H1 (cell line): ENCODE measurements at regions not wholly inside any gene's neighbourhood (a gene's known extent, or its start where the extent isn't known, plus 50 kb on each side); places are given as distances from the start of the nearest gene placed in this dataset.

Source experiments
- CTCF ChIA-PET: fragments of 300-600 bp; sonication (Branson Sonifier 250); formaldehyde crosslinking; loops from one replicate; lab custom pipeline; 2021; ENCODE audit not compliant: partially characterized antibody; lab: Charles Lee
- POLR2A ChIA-PET: fragments of 300-600 bp; sonication (Branson Sonifier 250); formaldehyde crosslinking; loops from one replicate; lab custom pipeline; 2021; ENCODE audit warnings: inconsistent platforms; ENCODE audit not compliant: partially characterized antibody; lab: Charles Lee
- DNase-seq, 2 experiments: peaks; one replicate each; pipeline versions ENCODE4 v3.0.0 to v3.0.0-alpha.2; 2010 to 2022; ENCODE audit warnings: low spot score in 2 of 2, low read depth in 1 of 2, mixed read lengths in 1 of 2
- FAIRE-seq: peaks from 2 replicates; lab custom pipeline; 2011; peaks lifted over from hg19 to GRCh38; lab: Jason Lieb, UNC
- H2AFZ ChIP-seq: 2 replicates; pipeline ENCODE4 v1.8.1; 2012; ENCODE audit warnings: low read length, inconsistent platforms
- H2AK5ac ChIP-seq: 2 replicates; pipeline ENCODE4 v1.6.1; 2013; ENCODE audit warnings: low read depth, low read length
- H2BK120ac ChIP-seq: replicated peaks from 2 replicates; pipeline ENCODE3; 2013; ENCODE audit warnings: low read depth, low read length, inconsistent platforms
- H2BK12ac ChIP-seq: 2 replicates; pipeline ENCODE4 v1.6.1; 2013; ENCODE audit warnings: low read depth, low read length
- H2BK15ac ChIP-seq: 2 replicates; pipeline ENCODE4 v1.6.1; 2013; ENCODE audit warnings: low read length
- H2BK20ac ChIP-seq: 2 replicates; pipeline ENCODE4 v1.6.1; 2013; ENCODE audit warnings: low read length
- H2BK5ac ChIP-seq: 2 replicates; pipeline ENCODE4 v1.6.1; 2013; ENCODE audit warnings: low read depth, low read length
- H3K14ac ChIP-seq: 2 replicates; pipeline ENCODE4 v1.6.1; 2013; ENCODE audit warnings: inconsistent platforms; ENCODE audit not compliant: insufficient read length
- H3K18ac ChIP-seq: 2 replicates; pipeline ENCODE4 v1.6.1; 2013; ENCODE audit warnings: low read length; ENCODE audit errors: extremely low read depth
- H3K23ac ChIP-seq: 2 replicates; pipeline ENCODE4 v1.6.1; 2013; ENCODE audit warnings: inconsistent platforms; ENCODE audit not compliant: insufficient read length
- H3K23me2 ChIP-seq: 2 replicates; pipeline ENCODE4 v1.6.1; 2013; ENCODE audit warnings: low read depth, low read length
- H3K27ac ChIP-seq: 2 replicates; pipeline ENCODE4 v1.6.1; 2011; ENCODE audit warnings: low read depth, low read length, inconsistent platforms
- H3K27me3 ChIP-seq, 4 experiments: replicated peaks in 1 of 4; 1 replicate in 1 of 4; 2 replicates in 3 of 4; pipeline versions ENCODE4 v1.6.1 to v1.8.1; 2011 to 2013; ENCODE audit warnings: low read length in 3 of 4, mild to moderate bottlenecking in 3 of 4, inconsistent platforms in 2 of 4, mixed read lengths in 2 of 4, moderate library complexity in 1 of 4; ENCODE audit not compliant: control insufficient read depth in 3 of 4, insufficient read depth in 3 of 4; ENCODE audit errors: extremely low read depth in 1 of 4
- H3K36me3 ChIP-seq, 4 experiments: 2 replicates each; pipeline versions ENCODE4 v1.6.1 to v1.8.1; 2011 to 2013; ENCODE audit warnings: mild to moderate bottlenecking in 4 of 4, low read length in 3 of 4, moderate library complexity in 2 of 4, control low read depth in 1 of 4, inconsistent platforms in 1 of 4; ENCODE audit not compliant: insufficient read depth in 4 of 4, control insufficient read depth in 2 of 4
- H3K4ac ChIP-seq: replicated peaks from 2 replicates; pipeline ENCODE3; 2013; ENCODE audit warnings: low read length, low read depth, mixed read lengths, inconsistent platforms; ENCODE audit not compliant: insufficient read length
- H3K4me1 ChIP-seq, 4 experiments: replicated peaks in 1 of 4; 1 replicate in 1 of 4; 2 replicates in 3 of 4; pipeline versions ENCODE4 v1.6.1 to v1.8.1; 2011 to 2013; ENCODE audit warnings: low read length in 3 of 4, inconsistent platforms in 2 of 4, mixed read lengths in 1 of 4; ENCODE audit not compliant: insufficient read depth in 4 of 4, control insufficient read depth in 3 of 4
- H3K4me2 ChIP-seq, 2 experiments: 2 replicates each; pipeline versions ENCODE4 v1.6.1 to v1.8.1; 2011 to 2013; ENCODE audit warnings: low read depth in 2 of 2, low read length in 2 of 2, control low read depth in 1 of 2, inconsistent platforms in 1 of 2, mild to moderate bottlenecking in 1 of 2; ENCODE audit not compliant: insufficient read depth in 1 of 2
- H3K4me3 ChIP-seq, 4 experiments: fragments of 200-600, 300-600 bp in 1 of 4; sonication (generic), shearing (Covaris generic), sonication (Bioruptor Twin) in 1 of 4; 2 replicates each; pipeline versions ENCODE4 v1.5.1 to v1.8.1; 2011 to 2016; ENCODE audit warnings: low read length in 4 of 4, low read depth in 3 of 4, control low read depth in 2 of 4, inconsistent platforms in 2 of 4, mild to moderate bottlenecking in 2 of 4, mixed read lengths in 1 of 4, moderate library complexity in 1 of 4; ENCODE audit not compliant: insufficient read depth in 2 of 4; ENCODE audit errors: extremely low read depth in 1 of 4
- H3K56ac ChIP-seq: replicated peaks from 2 replicates; pipeline ENCODE3; 2013; ENCODE audit warnings: low read depth, mild to moderate bottlenecking, mixed read lengths, low read length, inconsistent platforms; ENCODE audit not compliant: insufficient read length
- H3K79me1 ChIP-seq: 2 replicates; pipeline ENCODE4 v1.6.1; 2013; ENCODE audit warnings: low read depth, low read length, control low read depth
- H3K79me2 ChIP-seq, 2 experiments: 2 replicates each; pipeline versions ENCODE4 v1.6.1 to v1.8.1; 2012 to 2013; ENCODE audit warnings: low read length in 2 of 2, mild to moderate bottlenecking in 2 of 2, inconsistent platforms in 1 of 2; ENCODE audit not compliant: insufficient read depth in 2 of 2, control insufficient read depth in 1 of 2
- H3K9ac ChIP-seq, 4 experiments: replicated peaks in 1 of 4; 1 replicate in 1 of 4; 2 replicates in 3 of 4; pipeline versions ENCODE4 v1.6.1 to v1.8.1; 2011 to 2013; ENCODE audit warnings: low read depth in 3 of 4, low read length in 3 of 4, control low read depth in 2 of 4, mild to moderate bottlenecking in 2 of 4, moderate library complexity in 2 of 4, inconsistent platforms in 1 of 4; ENCODE audit errors: extremely low read depth in 1 of 4
- H3K9me3 ChIP-seq, 2 experiments: 2 replicates each; pipeline versions ENCODE4 v1.6.1 to v1.8.1; 2012 to 2013; ENCODE audit warnings: mild to moderate bottlenecking in 2 of 2, moderate library complexity in 2 of 2, control low read depth in 1 of 2, inconsistent platforms in 1 of 2, low read depth in 1 of 2, low read length in 1 of 2, mixed read lengths in 1 of 2; ENCODE audit not compliant: insufficient read depth in 2 of 2
- H4K20me1 ChIP-seq, 2 experiments: replicated peaks in 1 of 2; 2 replicates each; pipeline versions ENCODE3 to v1.8.1; 2011 to 2013; ENCODE audit warnings: inconsistent platforms in 2 of 2, low read length in 2 of 2, mild to moderate bottlenecking in 1 of 2; ENCODE audit not compliant: insufficient read depth in 2 of 2, control insufficient read depth in 1 of 2
- H4K5ac ChIP-seq: 2 replicates; pipeline ENCODE4 v1.6.1; 2013; ENCODE audit warnings: low read length, low read depth, mixed read lengths, inconsistent platforms; ENCODE audit not compliant: insufficient read length
- H4K8ac ChIP-seq: 2 replicates; pipeline ENCODE4 v1.8.0; 2013; ENCODE audit warnings: mild to moderate bottlenecking, moderate library complexity, low read length, inconsistent platforms; ENCODE audit not compliant: insufficient read depth; ENCODE audit errors: extremely low read depth
- H4K91ac ChIP-seq: replicated peaks from 2 replicates; pipeline ENCODE3; 2013; ENCODE audit warnings: low read length, mixed read lengths, inconsistent platforms; ENCODE audit not compliant: insufficient read length
- EZH2 ChIP-seq: fragments of 200-600 bp; sonication (generic); IDR thresholded peaks from 2 replicates; pipeline ENCODE4 v1.7.1; 2012; ENCODE audit warnings: low read depth, mild to moderate bottlenecking, moderate library complexity, low read length, inconsistent platforms; ENCODE audit not compliant: severe bottlenecking
- JUN ChIP-seq: IDR thresholded peaks from 2 replicates; pipeline ENCODE4 v1.6.1; 2011; ENCODE audit warnings: low read depth, mild to moderate bottlenecking, improper control_type of control experiment, low read length
- NRF1 ChIP-seq: IDR thresholded peaks from 2 replicates; pipeline ENCODE4 v1.6.1; 2011; ENCODE audit warnings: mild to moderate bottlenecking, low read depth, low read length, improper control_type of control experiment
- PHF8 ChIP-seq: fragments of 200-600 bp; sonication (generic); conservative IDR thresholded peaks from 2 replicates; pipeline ENCODE4 v1.7.1; 2012; ENCODE audit warnings: low read depth, mild to moderate bottlenecking, inconsistent platforms, low read length, moderate library complexity
- RFX5 ChIP-seq: IDR thresholded peaks from 2 replicates; pipeline ENCODE4 v1.6.1; 2011; ENCODE audit warnings: low read depth, low read length, improper control_type of control experiment, borderline replicate concordance
- SP4 ChIP-seq: IDR thresholded peaks from 2 replicates; pipeline ENCODE4 v1.6.1; 2012; ENCODE audit warnings: low read length, inconsistent platforms
- TAF7 ChIP-seq: optimal IDR thresholded peaks from 2 replicates; pipeline ENCODE3; 2011; ENCODE audit warnings: low read depth, mild to moderate bottlenecking, inconsistent platforms, low read length, moderate library complexity, borderline replicate concordance
- WGBS, 2 experiments: shearing (Covaris generic) in 1 of 2; methylation state at CpG; one replicate each; pipeline versions ENCODE4 v1.1.6 to v1.1.7; 2013 to 2015; ENCODE audit warnings: low lambda C conversion rate in 2 of 2, mixed read lengths in 2 of 2, inconsistent platforms in 1 of 2, low coverage in 1 of 2, missing lambda C conversion rate in 1 of 2; ENCODE audit not compliant: insufficient replicate concordance in 2 of 2, insufficient coverage in 1 of 2, insufficient read length in 1 of 2; ENCODE audit errors: extremely low coverage in 1 of 2, missing lambda C conversion rate in 1 of 2; 5-methylcytosine and 5-hydroxymethylcytosine counted together
- TF ChIP-seq, protein P1 (sequence below): IDR thresholded peaks from 2 replicates; pipeline ENCODE4 v1.6.1; 2012; ENCODE audit warnings: low read length, inconsistent platforms
- TF ChIP-seq, protein P2 (sequence below): IDR thresholded peaks from 2 replicates; pipeline ENCODE4 v1.6.1; 2011; ENCODE audit warnings: low read length, improper control_type of control experiment

DNA sequence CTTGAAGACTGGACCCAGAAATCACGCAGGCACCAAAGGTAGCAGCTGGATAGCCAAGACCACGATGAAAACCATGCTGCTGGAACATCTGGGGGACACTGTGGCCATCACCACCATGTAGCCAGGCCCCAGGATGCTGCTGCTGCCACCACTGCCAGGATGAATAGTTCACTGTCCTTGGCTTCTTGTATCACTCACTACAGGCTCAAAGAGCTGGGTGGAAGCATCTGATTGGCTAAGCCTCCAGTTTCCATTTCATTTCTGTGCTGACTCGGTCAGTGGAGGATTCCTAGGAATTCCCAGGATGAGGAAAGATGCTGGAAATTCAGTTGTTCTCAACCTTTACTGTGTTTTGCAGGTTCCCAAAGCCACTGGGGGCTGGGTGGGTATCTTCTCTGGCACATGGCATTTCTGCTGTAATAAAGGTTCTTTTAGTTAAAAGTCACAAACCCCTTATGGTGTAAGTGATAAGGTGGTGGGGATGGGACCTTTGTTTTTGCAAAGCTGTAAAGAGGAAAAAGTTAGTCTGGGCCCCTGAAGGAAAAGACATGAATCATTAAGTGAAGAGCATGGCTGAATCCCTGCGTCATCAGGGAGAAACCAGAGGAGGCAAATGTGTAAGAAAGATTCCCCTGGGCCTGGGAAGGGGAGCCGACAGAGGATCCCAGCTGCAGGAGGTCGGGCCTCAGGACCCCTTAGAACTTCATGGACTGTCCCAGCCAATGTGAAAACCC is 57.7 kb upstream of the SMOX start:
- Histone ChIP-seq H3K27me3 (peaks cover 0 to 6% (median 0%) of the 10 kb centered on the region in 4 experiments; a peak in 2 of 7 replicates), H3K4ac (no peak overlapping the region), H3K79me1 (no peaks in the 10 kb centered on the region), H3K79me2 (no peaks in the 10 kb centered on the region), H2BK5ac (no peak overlapping the region), H4K8ac (no peak overlapping the region; the same call in 1 of the 2 replicates), H3K4me2 (no peak overlapping the region), H2AFZ (peak overlapping the region; percentile 79; the same call in 1 of the 2 replicates), H3K4me1 (peaks cover 0 to 3% (median 2%) of the 10 kb centered on the region in 4 experiments; a peak in 2 of 7 replicates), H4K91ac (no peak overlapping the region), H2AK5ac (no peak overlapping the region), H2BK12ac (no peak overlapping the region), H4K20me1 (no peaks in the 10 kb centered on the region), H2BK120ac (no peak overlapping the region), H3K4me3 (no peak overlapping the region), H3K56ac (no peak overlapping the region), H3K36me3 (no peaks in the 10 kb centered on the region), H3K27ac (no peak overlapping the region), H3K9me3 (peaks cover 0 to 4% of the 10 kb centered on the region in 2 experiments; a peak in 1 of 4 replicates), H3K23ac (no peak overlapping the region), H3K9ac (no peak overlapping the region), H2BK15ac (0 out of 2 replicates have a peak overlapping the region, but pooled peaks have one; percentile 81), H3K23me2 (no peaks in the 10 kb centered on the region), H4K5ac (no peak overlapping the region), H3K14ac (no peak overlapping the region), H2BK20ac (no peak overlapping the region), H3K18ac (no peak overlapping the region)
- peak in 1 of 2 experiments; percentile 39 for DNase-seq
- WGBS, 2 experiments = 99% methylated on average over 6 of the region's 6 CpGs; no CpG with 5 or more reads in 1 of the 2 experiments
- ChIA-PET CTCF (interaction anchor here (0.6 to 3.3 kb wide), 10 partner anchors 16 to 301 kb away, joined by 3 to 22 read pairs (median 5); no protein-coding TSS in a partner anchor), POLR2A (no interaction called here)
- FAIRE-seq = no peak
- no peak for TF ChIP-seq TAF7
- TF ChIP-seq NRF1 = no peak
- no peak for TF ChIP-seq PHF8
- TF ChIP-seq, protein P1, sequence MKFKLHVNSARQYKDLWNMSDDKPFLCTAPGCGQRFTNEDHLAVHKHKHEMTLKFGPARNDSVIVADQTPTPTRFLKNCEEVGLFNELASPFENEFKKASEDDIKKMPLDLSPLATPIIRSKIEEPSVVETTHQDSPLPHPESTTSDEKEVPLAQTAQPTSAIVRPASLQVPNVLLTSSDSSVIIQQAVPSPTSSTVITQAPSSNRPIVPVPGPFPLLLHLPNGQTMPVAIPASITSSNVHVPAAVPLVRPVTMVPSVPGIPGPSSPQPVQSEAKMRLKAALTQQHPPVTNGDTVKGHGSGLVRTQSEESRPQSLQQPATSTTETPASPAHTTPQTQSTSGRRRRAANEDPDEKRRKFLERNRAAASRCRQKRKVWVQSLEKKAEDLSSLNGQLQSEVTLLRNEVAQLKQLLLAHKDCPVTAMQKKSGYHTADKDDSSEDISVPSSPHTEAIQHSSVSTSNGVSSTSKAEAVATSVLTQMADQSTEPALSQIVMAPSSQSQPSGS = no peak
- TF ChIP-seq EZH2 = no peak
- TF ChIP-seq JUN = no peak
- TF ChIP-seq, protein P2, sequence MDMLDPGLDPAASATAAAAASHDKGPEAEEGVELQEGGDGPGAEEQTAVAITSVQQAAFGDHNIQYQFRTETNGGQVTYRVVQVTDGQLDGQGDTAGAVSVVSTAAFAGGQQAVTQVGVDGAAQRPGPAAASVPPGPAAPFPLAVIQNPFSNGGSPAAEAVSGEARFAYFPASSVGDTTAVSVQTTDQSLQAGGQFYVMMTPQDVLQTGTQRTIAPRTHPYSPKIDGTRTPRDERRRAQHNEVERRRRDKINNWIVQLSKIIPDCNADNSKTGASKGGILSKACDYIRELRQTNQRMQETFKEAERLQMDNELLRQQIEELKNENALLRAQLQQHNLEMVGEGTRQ = no peak
- no peak for TF ChIP-seq RFX5
- no peak for TF ChIP-seq SP4
